ENCODE measurements at regions not wholly inside any gene's neighbourhood (a gene's known extent, or its start where the extent isn't known, plus 50 kb on each side); places are given as distances from the start of the nearest gene placed in this dataset.

GRCh38 chr1:201766131-201766866 lies 62.7 kb upstream of the IPO9 start:
- TF ChIP-seq CTCF (IDR thresholded peaks at IDR 0.05) (no peak), POLR2A (IDR thresholded peaks at IDR 0.05) (no peak), POLR2AphosphoS5 (IDR thresholded peaks at IDR 0.05) (peak; percentile 28)
